GM12878 (cell line): ENCODE measurements at regions not wholly inside any gene's neighbourhood (a gene's known extent, or its start where the extent isn't known, plus 50 kb on each side); places are given as distances from the start of the nearest gene placed in this dataset.

Source experiments
- BHLHE40 ChIP-seq, 2 experiments: fragments of 450-650 bp in 1 of 2; IDR thresholded peaks; 2 replicates each; pipeline ENCODE4 v1.6.1; 2011 to 2017; ENCODE audit warnings: low read depth in 2 of 2, borderline replicate concordance in 1 of 2, improper control_type of control experiment in 1 of 2, low read length in 1 of 2, mild to moderate bottlenecking in 1 of 2
- ETV6 ChIP-seq, 2 experiments: fragments of 450-650 bp in 1 of 2; IDR thresholded peaks in 1 of 2; conservative IDR thresholded peaks in 1 of 2; 2 replicates each; pipeline ENCODE4 v1.6.1; 2014; ENCODE audit warnings: antibody characterized with exemption in 1 of 2, borderline replicate concordance in 1 of 2, low read depth in 1 of 2, mild to moderate bottlenecking in 1 of 2, moderate library complexity in 1 of 2
- EZH2 ChIP-seq: IDR thresholded peaks from 2 replicates; pipeline ENCODE4 v1.6.1; 2012; ENCODE audit warnings: low read depth, mild to moderate bottlenecking, control low read depth, inconsistent platforms, low read length, borderline replicate concordance; ENCODE audit not compliant: control insufficient read depth
- MYC ChIP-seq: IDR thresholded peaks from 2 replicates; pipeline ENCODE4 v1.6.1; 2011; ENCODE audit warnings: mild to moderate bottlenecking, low read length, moderate library complexity, inconsistent platforms; ENCODE audit not compliant: insufficient read depth, insufficient replicate concordance, insufficient read length, severe bottlenecking
- POLR2AphosphoS5 ChIP-seq: IDR thresholded peaks from 2 replicates; pipeline ENCODE4 v1.6.1; 2011; ENCODE audit warnings: mild to moderate bottlenecking, low read length, inconsistent platforms
- SPI1 ChIP-seq: IDR thresholded peaks from 2 replicates; pipeline ENCODE4 v1.6.1; 2011; ENCODE audit warnings: low read depth, mild to moderate bottlenecking, low read length, moderate library complexity, borderline replicate concordance; ENCODE audit not compliant: insufficient read depth
- TAF1 ChIP-seq: IDR thresholded peaks from 2 replicates; pipeline ENCODE4 v1.6.1; 2011; ENCODE audit warnings: mild to moderate bottlenecking, low read depth, low read length, borderline replicate concordance
- TF ChIP-seq, protein P1 (sequence below): fragments of 450-650 bp; IDR thresholded peaks from 2 replicates; pipeline ENCODE4 v1.6.1; 2014; ENCODE audit warnings: mild to moderate bottlenecking
- TF ChIP-seq, protein P2 (sequence below): IDR thresholded peaks from 2 replicates; pipeline ENCODE4 v1.6.1; 2011; ENCODE audit warnings: low read depth, low read length, improper control_type of control experiment, borderline replicate concordance
- TF ChIP-seq, protein P3 (sequence below), 3 experiments: IDR thresholded peaks in 2 of 3; conservative IDR thresholded peaks in 1 of 3; 2 replicates each; pipeline ENCODE4 v1.5.1; 2011; ENCODE audit warnings: low read depth in 3 of 3, low read length in 3 of 3, mild to moderate bottlenecking in 3 of 3, control low read depth in 2 of 3, moderate library complexity in 2 of 3, inconsistent platforms in 1 of 3, mixed read lengths in 1 of 3; ENCODE audit not compliant: control insufficient read depth in 2 of 3, insufficient read depth in 1 of 3; ENCODE audit errors: extremely low read depth in 1 of 3

DNA sequence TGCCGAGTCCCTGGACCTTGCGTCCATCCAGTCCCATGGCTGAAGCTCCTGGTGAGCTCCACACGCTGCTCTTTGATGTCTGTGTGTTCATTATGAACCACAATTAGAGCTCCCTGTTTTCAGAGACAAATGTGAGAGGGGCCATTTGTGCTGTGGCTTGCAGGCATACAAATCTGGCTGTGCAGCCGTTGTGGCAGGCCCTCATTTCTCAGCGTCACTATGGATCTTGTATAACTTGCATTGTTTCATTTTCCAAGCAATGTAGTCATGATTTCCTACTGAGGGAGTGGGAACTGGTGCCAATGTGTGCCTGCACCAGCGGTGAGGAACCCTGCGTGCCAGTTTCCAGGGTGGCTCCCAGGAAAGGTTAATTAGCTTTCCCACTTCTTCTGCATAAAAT is 542.6 kb downstream of the TMEM114 start:
- TF ChIP-seq, protein P1, sequence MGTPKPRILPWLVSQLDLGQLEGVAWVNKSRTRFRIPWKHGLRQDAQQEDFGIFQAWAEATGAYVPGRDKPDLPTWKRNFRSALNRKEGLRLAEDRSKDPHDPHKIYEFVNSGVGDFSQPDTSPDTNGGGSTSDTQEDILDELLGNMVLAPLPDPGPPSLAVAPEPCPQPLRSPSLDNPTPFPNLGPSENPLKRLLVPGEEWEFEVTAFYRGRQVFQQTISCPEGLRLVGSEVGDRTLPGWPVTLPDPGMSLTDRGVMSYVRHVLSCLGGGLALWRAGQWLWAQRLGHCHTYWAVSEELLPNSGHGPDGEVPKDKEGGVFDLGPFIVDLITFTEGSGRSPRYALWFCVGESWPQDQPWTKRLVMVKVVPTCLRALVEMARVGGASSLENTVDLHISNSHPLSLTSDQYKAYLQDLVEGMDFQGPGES: no peak
- TF ChIP-seq, protein P2, sequence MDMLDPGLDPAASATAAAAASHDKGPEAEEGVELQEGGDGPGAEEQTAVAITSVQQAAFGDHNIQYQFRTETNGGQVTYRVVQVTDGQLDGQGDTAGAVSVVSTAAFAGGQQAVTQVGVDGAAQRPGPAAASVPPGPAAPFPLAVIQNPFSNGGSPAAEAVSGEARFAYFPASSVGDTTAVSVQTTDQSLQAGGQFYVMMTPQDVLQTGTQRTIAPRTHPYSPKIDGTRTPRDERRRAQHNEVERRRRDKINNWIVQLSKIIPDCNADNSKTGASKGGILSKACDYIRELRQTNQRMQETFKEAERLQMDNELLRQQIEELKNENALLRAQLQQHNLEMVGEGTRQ: no peak
- TF ChIP-seq EZH2: no peak
- TF ChIP-seq, protein P3, sequence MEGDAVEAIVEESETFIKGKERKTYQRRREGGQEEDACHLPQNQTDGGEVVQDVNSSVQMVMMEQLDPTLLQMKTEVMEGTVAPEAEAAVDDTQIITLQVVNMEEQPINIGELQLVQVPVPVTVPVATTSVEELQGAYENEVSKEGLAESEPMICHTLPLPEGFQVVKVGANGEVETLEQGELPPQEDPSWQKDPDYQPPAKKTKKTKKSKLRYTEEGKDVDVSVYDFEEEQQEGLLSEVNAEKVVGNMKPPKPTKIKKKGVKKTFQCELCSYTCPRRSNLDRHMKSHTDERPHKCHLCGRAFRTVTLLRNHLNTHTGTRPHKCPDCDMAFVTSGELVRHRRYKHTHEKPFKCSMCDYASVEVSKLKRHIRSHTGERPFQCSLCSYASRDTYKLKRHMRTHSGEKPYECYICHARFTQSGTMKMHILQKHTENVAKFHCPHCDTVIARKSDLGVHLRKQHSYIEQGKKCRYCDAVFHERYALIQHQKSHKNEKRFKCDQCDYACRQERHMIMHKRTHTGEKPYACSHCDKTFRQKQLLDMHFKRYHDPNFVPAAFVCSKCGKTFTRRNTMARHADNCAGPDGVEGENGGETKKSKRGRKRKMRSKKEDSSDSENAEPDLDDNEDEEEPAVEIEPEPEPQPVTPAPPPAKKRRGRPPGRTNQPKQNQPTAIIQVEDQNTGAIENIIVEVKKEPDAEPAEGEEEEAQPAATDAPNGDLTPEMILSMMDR (IDR thresholded peaks at IDR 0.05 in 2 of 3, conservative IDR thresholded peaks at IDR 0.05 in 1 of 3; ENCODE audit: control insufficient read depth in 2 of 3, extremely low read depth in 1 of 3, insufficient read depth in 1 of 3, low read depth in 3 of 3, low read length in 3 of 3): no peak
- no peak for TF ChIP-seq TAF1
- TF ChIP-seq POLR2AphosphoS5: no peak
- no peak for TF ChIP-seq BHLHE40 (IDR thresholded peaks at IDR 0.05; ENCODE audit: borderline replicate concordance in 1 of 2, low read depth in 2 of 2, low read length in 1 of 2)
- no peak for TF ChIP-seq MYC
- no peak for TF ChIP-seq SPI1
- TF ChIP-seq ETV6 (conservative IDR thresholded peaks at IDR 0.05 in 1 of 2, IDR thresholded peaks at IDR 0.05 in 1 of 2; ENCODE audit: borderline replicate concordance in 1 of 2, low read depth in 1 of 2): no peak
